SK-N-SH (cell line): ENCODE measurements at regions not wholly inside any gene's neighbourhood (a gene's known extent, or its start where the extent isn't known, plus 50 kb on each side); places are given as distances from the start of the nearest gene placed in this dataset.

ENCODE experiments used
- CTCF ChIA-PET: fragments of 300-600, 350-600 bp; formaldehyde crosslinking; extraction: SDS; loops from one replicate; lab custom pipeline; 2021; lab: Yijun Ruan, JAX
- POLR2A ChIA-PET: fragments of 350-600 bp; sonication (Branson Sonifier 250); formaldehyde crosslinking; extraction: SDS; loops from one replicate; lab custom pipeline; 2020; ENCODE audit warnings: antibody characterized with exemption, inconsistent platforms; lab: Yijun Ruan, JAX
- DNase-seq: peaks from one replicate; pipeline ENCODE4 v3.0.0; 2012
- H2AFZ ChIP-seq: fragments of 200-600 bp; sonication (generic); 2 replicates; pipeline ENCODE4 v1.8.1; 2016; ENCODE audit warnings: antibody characterized with exemption, mild to moderate bottlenecking, low read depth
- H3F3A ChIP-seq: fragments of 200-600 bp; sonication (generic); replicated peaks from 2 replicates; pipeline ENCODE3; 2016; ENCODE audit warnings: antibody characterized with exemption, mild to moderate bottlenecking; ENCODE audit not compliant: insufficient read depth
- H3K27ac ChIP-seq, 2 experiments: fragments of 200-500 bp in 1 of 2; fragments of 200-600 bp in 1 of 2; sonication (Bioruptor generic) in 1 of 2; sonication (generic), shearing (Covaris generic) in 1 of 2; 2 replicates each; pipeline versions ENCODE4 v1.5.1 to v1.6.1; 2014 to 2016; ENCODE audit warnings: low read depth in 2 of 2, inconsistent platforms in 1 of 2, low read length in 1 of 2, mild to moderate bottlenecking in 1 of 2, mixed read lengths in 1 of 2
- H3K27me3 ChIP-seq: fragments of 200-600 bp; sonication (generic), shearing (Covaris generic); 2 replicates; pipeline ENCODE4 v1.6.1; 2016; ENCODE audit warnings: mixed run types; ENCODE audit not compliant: insufficient read depth
- H3K36me3 ChIP-seq, 2 experiments: fragments of 200-500 bp in 1 of 2; fragments of 200-600 bp in 1 of 2; sonication (Bioruptor generic) in 1 of 2; sonication (generic) in 1 of 2; replicated peaks in 1 of 2; 2 replicates each; pipeline versions ENCODE3 to v1.5.1; 2014 to 2016; ENCODE audit warnings: low read length in 1 of 2, mild to moderate bottlenecking in 1 of 2; ENCODE audit not compliant: insufficient read depth in 2 of 2, control insufficient read depth in 1 of 2
- H3K4me1 ChIP-seq, 2 experiments: fragments of 200-500 bp in 1 of 2; fragments of 200-600 bp in 1 of 2; sonication (Bioruptor generic) in 1 of 2; sonication (generic), shearing (Covaris generic) in 1 of 2; 2 replicates each; pipeline versions ENCODE4 v1.5.1 to v1.6.1; 2014 to 2016; ENCODE audit warnings: low read depth in 1 of 2, low read length in 1 of 2, mixed run types in 1 of 2; ENCODE audit not compliant: insufficient read depth in 2 of 2, control insufficient read depth in 1 of 2
- H3K4me2 ChIP-seq: fragments of 200-600 bp; sonication (generic), shearing (Covaris generic); 2 replicates; pipeline ENCODE4 v1.6.1; 2017; ENCODE audit warnings: mixed run types
- H3K4me3 ChIP-seq, 2 experiments: fragments of 200-500 bp in 1 of 2; fragments of 200-600 bp in 1 of 2; sonication (Bioruptor generic) in 1 of 2; sonication (generic), shearing (Covaris generic) in 1 of 2; 2 replicates each; pipeline versions ENCODE4 v1.5.1 to v1.8.1; 2014 to 2016; ENCODE audit warnings: low read depth in 2 of 2, inconsistent platforms in 1 of 2, low read length in 1 of 2, mild to moderate bottlenecking in 1 of 2, mixed read lengths in 1 of 2, moderate library complexity in 1 of 2
- H3K79me2 ChIP-seq: fragments of 200-600 bp; sonication (generic); 2 replicates; pipeline ENCODE4 v1.8.1; 2017; ENCODE audit warnings: mild to moderate bottlenecking; ENCODE audit not compliant: insufficient read depth
- H3K9ac ChIP-seq: fragments of 200-600 bp; sonication (generic); 2 replicates; pipeline ENCODE4 v1.6.1; 2017; ENCODE audit warnings: mixed run types
- H3K9me2 ChIP-seq: fragments of 200-600 bp; sonication (generic); 2 replicates; pipeline ENCODE4 v1.6.1; 2017; ENCODE audit warnings: mixed run types
- H3K9me3 ChIP-seq: fragments of 200-600 bp; sonication (generic); 2 replicates; pipeline ENCODE4 v1.6.1; 2017; ENCODE audit warnings: mixed run types, mild to moderate bottlenecking, moderate library complexity
- H4K20me1 ChIP-seq: fragments of 200-600 bp; sonication (generic); 2 replicates; pipeline ENCODE4 v1.6.1; 2017; ENCODE audit warnings: mild to moderate bottlenecking, mixed run types; ENCODE audit not compliant: insufficient read depth
- CTCF ChIP-seq: fragments of 200-600 bp; sonication (generic); IDR thresholded peaks from 2 replicates; pipeline ENCODE4 v1.6.1; 2017; ENCODE audit warnings: antibody characterized with exemption, mild to moderate bottlenecking, moderate library complexity
- EP300 ChIP-seq, 2 experiments: IDR thresholded peaks; 2 replicates each; pipeline versions ENCODE4 v1.4.0 to v1.6.1; 2012; ENCODE audit warnings: borderline replicate concordance in 1 of 2, low read depth in 1 of 2, low read length in 1 of 2
- FOXJ3 ChIP-seq: sonication (generic); formaldehyde crosslinking; IDR thresholded peaks from 2 replicates; pipeline ENCODE4 v1.5.1; 2020; ENCODE audit warnings: mild to moderate bottlenecking, missing genetic modification reagents
- FOXM1 ChIP-seq: IDR thresholded peaks from 2 replicates; pipeline ENCODE4 v1.4.0; 2012; ENCODE audit warnings: low read depth, mild to moderate bottlenecking
- GATA2 ChIP-seq: sonication (generic); formaldehyde crosslinking; IDR thresholded peaks from 2 replicates; pipeline ENCODE4 v1.5.0; 2020; ENCODE audit warnings: mild to moderate bottlenecking, missing genetic modification reagents
- JUND ChIP-seq: IDR thresholded peaks from 2 replicates; pipeline ENCODE4 v1.4.0; 2012
- MXI1 ChIP-seq: IDR thresholded peaks from 2 replicates; pipeline ENCODE4 v1.6.1; 2012; ENCODE audit warnings: mild to moderate bottlenecking, low read depth, low read length, improper control_type of control experiment
- NFIC ChIP-seq: IDR thresholded peaks from 2 replicates; pipeline ENCODE4 v1.4.0; 2012; ENCODE audit warnings: borderline replicate concordance
- POLR2AphosphoS5 ChIP-seq: IDR thresholded peaks from 2 replicates; pipeline ENCODE4 v1.6.1; 2012; ENCODE audit warnings: low read depth, low read length
- RAD21 ChIP-seq: IDR thresholded peaks from 2 replicates; pipeline ENCODE4 v1.6.1; 2012; ENCODE audit warnings: mild to moderate bottlenecking, low read length
- RFX5 ChIP-seq: IDR thresholded peaks from 2 replicates; pipeline ENCODE4 v1.6.1; 2012; ENCODE audit warnings: mild to moderate bottlenecking, improper control_type of control experiment, low read length
- SIN3A ChIP-seq: IDR thresholded peaks from 2 replicates; pipeline ENCODE4 v1.6.1; 2012; ENCODE audit warnings: low read depth, mild to moderate bottlenecking, low read length, moderate library complexity, borderline replicate concordance
- SMC3 ChIP-seq: IDR thresholded peaks from 2 replicates; pipeline ENCODE4 v1.6.1; 2012; ENCODE audit warnings: low read depth, low read length, improper control_type of control experiment
- TEAD4 ChIP-seq: IDR thresholded peaks from 2 replicates; pipeline ENCODE4 v1.4.0; 2012; ENCODE audit warnings: mild to moderate bottlenecking, borderline replicate concordance; ENCODE audit not compliant: insufficient read depth
- YY1 ChIP-seq: IDR thresholded peaks from 2 replicates; pipeline ENCODE4 v1.4.0; 2012; ENCODE audit warnings: low read depth, mild to moderate bottlenecking
- WGBS: methylation state at CpG from one replicate; pipeline ENCODE4 v1.1.6; 2017; ENCODE audit warnings: low lambda C conversion rate; 5-methylcytosine and 5-hydroxymethylcytosine counted together
- TF ChIP-seq, protein P1 (sequence below): IDR thresholded peaks from 2 replicates; pipeline ENCODE4; 2012
- TF ChIP-seq, protein P2 (sequence below): IDR thresholded peaks from 2 replicates; pipeline ENCODE4 v1.4.0; 2012; ENCODE audit warnings: low read depth
- TF ChIP-seq, protein P3 (sequence below): IDR thresholded peaks from 2 replicates; pipeline ENCODE4 v1.4.0; 2012; ENCODE audit warnings: low read depth, borderline replicate concordance

- H3K36me3 ChIP-seq, result no peaks in the 10 kb centered on the region
- H4K20me1 ChIP-seq, result no peaks in the 10 kb centered on the region
- H2AFZ ChIP-seq, result no peak overlapping the region
- no peak overlapping the region for H3K4me2 ChIP-seq
- no peaks in the 10 kb centered on the region for H3K9me2 ChIP-seq
- H3F3A ChIP-seq, result no peaks in the 10 kb centered on the region
- TF ChIP-seq, protein P1, sequence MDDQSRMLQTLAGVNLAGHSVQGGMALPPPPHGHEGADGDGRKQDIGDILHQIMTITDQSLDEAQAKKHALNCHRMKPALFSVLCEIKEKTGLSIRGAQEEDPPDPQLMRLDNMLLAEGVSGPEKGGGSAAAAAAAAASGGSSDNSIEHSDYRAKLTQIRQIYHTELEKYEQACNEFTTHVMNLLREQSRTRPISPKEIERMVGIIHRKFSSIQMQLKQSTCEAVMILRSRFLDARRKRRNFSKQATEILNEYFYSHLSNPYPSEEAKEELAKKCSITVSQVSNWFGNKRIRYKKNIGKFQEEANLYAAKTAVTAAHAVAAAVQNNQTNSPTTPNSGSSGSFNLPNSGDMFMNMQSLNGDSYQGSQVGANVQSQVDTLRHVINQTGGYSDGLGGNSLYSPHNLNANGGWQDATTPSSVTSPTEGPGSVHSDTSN, result no peak
- TF ChIP-seq, protein P2, sequence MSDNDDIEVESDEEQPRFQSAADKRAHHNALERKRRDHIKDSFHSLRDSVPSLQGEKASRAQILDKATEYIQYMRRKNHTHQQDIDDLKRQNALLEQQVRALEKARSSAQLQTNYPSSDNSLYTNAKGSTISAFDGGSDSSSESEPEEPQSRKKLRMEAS, result no peak
- no peak for TF ChIP-seq RFX5
- TF ChIP-seq, protein P3, sequence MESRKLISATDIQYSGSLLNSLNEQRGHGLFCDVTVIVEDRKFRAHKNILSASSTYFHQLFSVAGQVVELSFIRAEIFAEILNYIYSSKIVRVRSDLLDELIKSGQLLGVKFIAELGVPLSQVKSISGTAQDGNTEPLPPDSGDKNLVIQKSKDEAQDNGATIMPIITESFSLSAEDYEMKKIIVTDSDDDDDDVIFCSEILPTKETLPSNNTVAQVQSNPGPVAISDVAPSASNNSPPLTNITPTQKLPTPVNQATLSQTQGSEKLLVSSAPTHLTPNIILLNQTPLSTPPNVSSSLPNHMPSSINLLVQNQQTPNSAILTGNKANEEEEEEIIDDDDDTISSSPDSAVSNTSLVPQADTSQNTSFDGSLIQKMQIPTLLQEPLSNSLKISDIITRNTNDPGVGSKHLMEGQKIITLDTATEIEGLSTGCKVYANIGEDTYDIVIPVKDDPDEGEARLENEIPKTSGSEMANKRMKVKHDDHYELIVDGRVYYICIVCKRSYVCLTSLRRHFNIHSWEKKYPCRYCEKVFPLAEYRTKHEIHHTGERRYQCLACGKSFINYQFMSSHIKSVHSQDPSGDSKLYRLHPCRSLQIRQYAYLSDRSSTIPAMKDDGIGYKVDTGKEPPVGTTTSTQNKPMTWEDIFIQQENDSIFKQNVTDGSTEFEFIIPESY, result no peak
- TF ChIP-seq SMC3, result no peak
- no peak for TF ChIP-seq JUND
- no peak for TF ChIP-seq NFIC
- TF ChIP-seq SIN3A, result no peak
- no peak for TF ChIP-seq CTCF
- TF ChIP-seq FOXM1, result no peak
- no peak for TF ChIP-seq POLR2AphosphoS5
- TF ChIP-seq YY1, result no peak
- TF ChIP-seq FOXJ3, result no peak
- TF ChIP-seq EP300 (IDR thresholded peaks at IDR 0.05; ENCODE audit: borderline replicate concordance in 1 of 2, low read depth in 1 of 2, low read length in 1 of 2), result no peak
- no peak for TF ChIP-seq MXI1
- no peak for TF ChIP-seq GATA2 (CRISPR knock-in tag)
- TF ChIP-seq TEAD4, result no peak
- TF ChIP-seq RAD21, result no peak
- ChIA-PET POLR2A (no interaction called here), CTCF (interaction anchor here (1.4 kb wide), 1 partner anchor 16 kb away, joined by 3 read pairs; no protein-coding TSS in a partner anchor)
- H3K9ac ChIP-seq, result no peak overlapping the region
- no peaks in the 10 kb centered on the region for H3K9me3 ChIP-seq
- 5% methylated on average over 2 of the region's 2 CpGs for WGBS
- H3K4me1 ChIP-seq, result no peaks in the 10 kb centered on the region
- H3K79me2 ChIP-seq, result no peaks in the 10 kb centered on the region
- H3K4me3 ChIP-seq, result no peak overlapping the region
- DNase-seq, result no peak
- H3K27me3 ChIP-seq, result no peaks in the 10 kb centered on the region
- H3K27ac ChIP-seq, result no peak overlapping the region
Measured at GRCh38 chr16:79932572-79932971, 332.0 kb upstream of the MAF start.
